ENCODE measurements at regions not wholly inside any gene's neighbourhood (a gene's known extent, or its start where the extent isn't known, plus 50 kb on each side); places are given as distances from the start of the nearest gene placed in this dataset.

GRCh38 chr12:115402443-115403180 lies 718.6 kb upstream of the TBX3 start:
- Mint-ChIP-seq H3K4me1 (no peaks in the 10 kb centered on the region), H3K4me3 (no peak overlapping the region), H3K27me3 (peaks cover 0 to 2% (median 0%) of the 10 kb centered on the region in 5 donors), H3K9me3 (peaks cover 0 to 10% (median 0%) of the 10 kb centered on the region in 9 donors), H3K27ac (no peak overlapping the region), H3K36me3 (no peaks in the 10 kb centered on the region)
- ATAC-seq (no peak), DNase-seq (no peak)
- POLR2A ChIA-PET: no interaction called here

GRCh38 chr12:115401761-115402160 lies 717.8 kb upstream of the TBX3 start:
- no peaks in the 10 kb centered on the region for H3K36me3 Mint-ChIP-seq
- POLR2A ChIA-PET: no interaction called here
- H3K4me3 Mint-ChIP-seq: no peak overlapping the region
- H3K4me1 Mint-ChIP-seq: peaks cover 0 to 1% (median 0%) of the 10 kb centered on the region in 4 donors
- no peak for ATAC-seq
- peaks cover 0 to 3% (median 2%) of the 10 kb centered on the region in 5 donors for H3K27me3 Mint-ChIP-seq
- peaks cover 0 to 16% (median 6%) of the 10 kb centered on the region in 9 donors for H3K9me3 Mint-ChIP-seq
- DNase-seq: no peak
- no peak overlapping the region for H3K27ac Mint-ChIP-seq

- H3K27me3 Mint-ChIP-seq: peaks cover 0 to 3% (median 2%) of the 10 kb centered on the region in 5 donors
- peaks cover 0 to 4% (median 0%) of the 10 kb centered on the region in 3 donors for H3K36me3 Mint-ChIP-seq
- DNase-seq (no peak), ATAC-seq (no peak)
- POLR2A ChIA-PET: no interaction called here
- H3K4me3 Mint-ChIP-seq: no peak overlapping the region
- H3K27ac Mint-ChIP-seq: no peak overlapping the region
- H3K9me3 Mint-ChIP-seq: peaks cover 0 to 27% (median 10%) of the 10 kb centered on the region in 9 donors
- H3K4me1 Mint-ChIP-seq: peaks cover 0 to 1% (median 0%) of the 10 kb centered on the region in 4 donors
Observed at GRCh38 chr12:115400011-115400410, 716.0 kb upstream of the TBX3 start.

GRCh38 chr12:115398311-115398781 lies 714.4 kb upstream of the TBX3 start:
- Mint-ChIP-seq H3K36me3 (peaks cover 0 to 4% (median 0%) of the 10 kb centered on the region in 3 donors), H3K9me3 (peaks cover 0 to 36% (median 12%) of the 10 kb centered on the region in 9 donors), H3K4me1 (peaks cover 0 to 1% (median 0%) of the 10 kb centered on the region in 4 donors), H3K4me3 (no peak overlapping the region), H3K27ac (no peak overlapping the region), H3K27me3 (peaks cover 0 to 3% (median 0%) of the 10 kb centered on the region in 5 donors)
- no peak for DNase-seq
- no peak for ATAC-seq
- POLR2A ChIA-PET: no interaction called here

- POLR2A ChIA-PET: no interaction called here
- peaks cover 5 to 36% (median 14%) of the 10 kb centered on the region in 9 donors for H3K9me3 Mint-ChIP-seq
- ATAC-seq: no peak
- DNase-seq: no peak
- H3K27ac Mint-ChIP-seq: no peak overlapping the region
- peaks cover 0 to 5% (median 0%) of the 10 kb centered on the region in 3 donors for H3K36me3 Mint-ChIP-seq
- H3K27me3 Mint-ChIP-seq: peaks cover 0 to 3% (median 1%) of the 10 kb centered on the region in 5 donors
- no peak overlapping the region for H3K4me3 Mint-ChIP-seq
- H3K4me1 Mint-ChIP-seq: peaks cover 0 to 1% (median 0%) of the 10 kb centered on the region in 4 donors
Observed at GRCh38 chr12:115396567-115396966, 712.6 kb upstream of the TBX3 start.

- no peak overlapping the region for H3K27ac Mint-ChIP-seq
- POLR2A ChIA-PET: no interaction called here
- peaks cover 0 to 13% (median 0%) of the 10 kb centered on the region in 3 donors for H3K36me3 Mint-ChIP-seq
- H3K4me3 Mint-ChIP-seq: no peak overlapping the region
- peaks cover 7 to 40% (median 16%) of the 10 kb centered on the region in 9 donors for H3K9me3 Mint-ChIP-seq
- peaks cover 0 to 4% (median 0%) of the 10 kb centered on the region in 5 donors for H3K27me3 Mint-ChIP-seq
- peaks cover 0 to 1% (median 0%) of the 10 kb centered on the region in 4 donors for H3K4me1 Mint-ChIP-seq
- DNase-seq (no peak), ATAC-seq (no peak)
Observed at GRCh38 chr12:115394496-115395220, 710.7 kb upstream of the TBX3 start.

GRCh38 chr12:115388139-115388538 lies 704.2 kb upstream of the TBX3 start:
- H3K9me3 Mint-ChIP-seq: peaks cover 1 to 18% (median 7%) of the 10 kb centered on the region in 9 donors
- peaks cover 0 to 19% (median 5%) of the 10 kb centered on the region in 5 donors for H3K27me3 Mint-ChIP-seq
- no peaks in the 10 kb centered on the region for H3K4me1 Mint-ChIP-seq
- no peak overlapping the region for H3K27ac Mint-ChIP-seq
- H3K4me3 Mint-ChIP-seq: no peak overlapping the region
- POLR2A ChIA-PET: no interaction called here
- peaks cover 0 to 9% (median 0%) of the 10 kb centered on the region in 3 donors for H3K36me3 Mint-ChIP-seq
- DNase-seq: no peak
- no peak for ATAC-seq

GRCh38 chr12:115387467-115387901 lies 703.5 kb upstream of the TBX3 start:
- POLR2A ChIA-PET: no interaction called here
- no peaks in the 10 kb centered on the region for H3K4me1 Mint-ChIP-seq
- peaks cover 0 to 19% (median 5%) of the 10 kb centered on the region in 5 donors for H3K27me3 Mint-ChIP-seq
- ATAC-seq: no peak
- H3K36me3 Mint-ChIP-seq: peaks cover 0 to 9% (median 0%) of the 10 kb centered on the region in 3 donors
- no peak overlapping the region for H3K27ac Mint-ChIP-seq
- H3K4me3 Mint-ChIP-seq: no peak overlapping the region
- no peak for DNase-seq
- H3K9me3 Mint-ChIP-seq: peaks cover 1 to 17% (median 7%) of the 10 kb centered on the region in 9 donors

GRCh38 chr12:115386946-115387345 lies 703.0 kb upstream of the TBX3 start:
- POLR2A ChIA-PET: no interaction called here
- Mint-ChIP-seq H3K36me3 (peaks cover 0 to 9% (median 0%) of the 10 kb centered on the region in 3 donors), H3K4me3 (no peak overlapping the region), H3K27me3 (peaks cover 0 to 19% (median 5%) of the 10 kb centered on the region in 5 donors), H3K9me3 (peaks cover 1 to 15% (median 7%) of the 10 kb centered on the region in 9 donors), H3K27ac (no peak overlapping the region), H3K4me1 (no peaks in the 10 kb centered on the region)
- DNase-seq (no peak), ATAC-seq (no peak)

- H3K27ac Mint-ChIP-seq: no peak overlapping the region
- no peak for DNase-seq
- H3K36me3 Mint-ChIP-seq: no peaks in the 10 kb centered on the region
- no peak overlapping the region for H3K4me3 Mint-ChIP-seq
- POLR2A ChIA-PET: no interaction called here
- H3K27me3 Mint-ChIP-seq: peaks cover 0 to 23% (median 4%) of the 10 kb centered on the region in 5 donors
- peaks cover 0 to 12% (median 3%) of the 10 kb centered on the region in 9 donors for H3K9me3 Mint-ChIP-seq
- no peaks in the 10 kb centered on the region for H3K4me1 Mint-ChIP-seq
- ATAC-seq: no peak
Observed at GRCh38 chr12:115385141-115385540, 701.2 kb upstream of the TBX3 start.

GRCh38 chr12:115384391-115384790 lies 700.4 kb upstream of the TBX3 start:
- Mint-ChIP-seq H3K27ac (no peak overlapping the region), H3K9me3 (peaks cover 0 to 8% (median 2%) of the 10 kb centered on the region in 9 donors), H3K36me3 (no peaks in the 10 kb centered on the region), H3K4me3 (no peak overlapping the region), H3K27me3 (peaks cover 0 to 23% (median 4%) of the 10 kb centered on the region in 5 donors), H3K4me1 (no peaks in the 10 kb centered on the region)
- no peak for DNase-seq
- POLR2A ChIA-PET: no interaction called here
- no peak for ATAC-seq

- ATAC-seq: no peak
- Mint-ChIP-seq H3K4me1 (no peaks in the 10 kb centered on the region), H3K4me3 (no peak overlapping the region), H3K27ac (no peak overlapping the region), H3K27me3 (peaks cover 0 to 21% (median 4%) of the 10 kb centered on the region in 5 donors), H3K9me3 (peaks cover 0 to 5% (median 2%) of the 10 kb centered on the region in 9 donors), H3K36me3 (no peaks in the 10 kb centered on the region)
- no peak for DNase-seq
- POLR2A ChIA-PET: no interaction called here
Observed at GRCh38 chr12:115383668-115384067, 699.7 kb upstream of the TBX3 start.

- no peaks in the 10 kb centered on the region for H3K36me3 Mint-ChIP-seq
- no peaks in the 10 kb centered on the region for H3K4me1 Mint-ChIP-seq
- ATAC-seq (no peak), DNase-seq (no peak)
- peaks cover 0 to 8% (median 2%) of the 10 kb centered on the region in 9 donors for H3K9me3 Mint-ChIP-seq
- no peak overlapping the region for H3K27ac Mint-ChIP-seq
- POLR2A ChIA-PET: no interaction called here
- H3K27me3 Mint-ChIP-seq: peaks cover 0 to 18% (median 4%) of the 10 kb centered on the region in 5 donors
- H3K4me3 Mint-ChIP-seq: no peak overlapping the region
Observed at GRCh38 chr12:115382681-115383080, 698.7 kb upstream of the TBX3 start.
